SJCRH30 (cell line): ENCODE measurements at regions not wholly inside any gene's neighbourhood (a gene's known extent, or its start where the extent isn't known, plus 50 kb on each side); places are given as distances from the start of the nearest gene placed in this dataset.
"Not testable (repeated sequence)": the region's sequence is repeated elsewhere in the genome, so short reads cannot be mapped to it uniquely, and the experiment has no call there.

Experiments
- DNase-seq, 2 experiments: peaks; one replicate each; pipeline ENCODE4 v3.0.0-alpha.2; 2015 to 2020
- H3K27ac ChIP-seq: fragments of 250-450 bp; sonication (Bioruptor Pico); 2 replicates; pipeline ENCODE4 v1.5.1; 2020; ENCODE audit warnings: mild to moderate bottlenecking, moderate library complexity
- H3K27me3 ChIP-seq: fragments of 250-450 bp; sonication (Bioruptor Pico); 2 replicates; pipeline ENCODE4 v1.5.1; 2020; ENCODE audit warnings: mild to moderate bottlenecking, moderate library complexity
- H3K36me3 ChIP-seq: fragments of 250-450 bp; sonication (Bioruptor Pico); 2 replicates; pipeline ENCODE4 v1.5.1; 2020; ENCODE audit warnings: mild to moderate bottlenecking, moderate library complexity
- H3K4me1 ChIP-seq: fragments of 250-450 bp; sonication (Bioruptor Pico); 2 replicates; pipeline ENCODE4 v1.5.1; 2020; ENCODE audit warnings: mild to moderate bottlenecking, moderate library complexity
- H3K4me3 ChIP-seq: fragments of 250-450 bp; sonication (Bioruptor Pico); 2 replicates; pipeline ENCODE4 v1.5.1; 2020; ENCODE audit warnings: mild to moderate bottlenecking, moderate library complexity
- H3K9me3 ChIP-seq: fragments of 250-450 bp; sonication (Bioruptor Pico); replicated peaks from 2 replicates; pipeline ENCODE4 v1.5.1; 2020; ENCODE audit warnings: mild to moderate bottlenecking, moderate library complexity

GRCh38 chr2:113386780-113387433, 50.6 kb upstream of the ZNG1B start:
- H3K4me3 ChIP-seq, H3K27me3 ChIP-seq, H3K27ac ChIP-seq, DNase-seq, H3K4me1 ChIP-seq, H3K9me3 ChIP-seq, H3K36me3 ChIP-seq: not testable (repeated sequence)

- not testable (repeated sequence) for H3K4me1 ChIP-seq, H3K27me3 ChIP-seq, H3K36me3 ChIP-seq, H3K9me3 ChIP-seq, H3K4me3 ChIP-seq
- DNase-seq = peak; percentile 85 to 91
- peak overlapping the region; percentile 5; the same call in 1 of the 2 replicates for H3K27ac ChIP-seq
Measured at GRCh38 chr2:113379621-113380020, 57.9 kb upstream of the ZNG1B start.

- Histone ChIP-seq H3K4me3 (no peak overlapping the region), H3K4me1 (peaks cover 9% of the 10 kb centered on the region), H3K27ac (no peak overlapping the region), H3K36me3 (no peaks in the 10 kb centered on the region), H3K9me3 (no peaks in the 10 kb centered on the region), H3K27me3 (no peaks in the 10 kb centered on the region)
- no peak for DNase-seq
Measured at GRCh38 chr2:113376913-113377445, 60.5 kb upstream of the ZNG1B start.

- H3K9me3 ChIP-seq = no peaks in the 10 kb centered on the region
- no peak overlapping the region for H3K27ac ChIP-seq
- H3K4me3 ChIP-seq = no peak overlapping the region
- no peaks in the 10 kb centered on the region for H3K36me3 ChIP-seq
- no peaks in the 10 kb centered on the region for H3K27me3 ChIP-seq
- no peak for DNase-seq
- H3K4me1 ChIP-seq = peaks cover 9% of the 10 kb centered on the region
Measured at GRCh38 chr2:113376253-113376912, 61.1 kb upstream of the ZNG1B start.

- not testable (repeated sequence) for H3K4me1 ChIP-seq, DNase-seq, H3K27me3 ChIP-seq, H3K4me3 ChIP-seq, H3K27ac ChIP-seq, H3K9me3 ChIP-seq, H3K36me3 ChIP-seq
Measured at GRCh38 chr2:113374857-113375256, 62.6 kb upstream of the ZNG1B start.

GRCh38 chr2:113372258-113372834, 65.1 kb upstream of the ZNG1B start:
- not testable (repeated sequence) for H3K9me3 ChIP-seq, H3K27ac ChIP-seq, H3K36me3 ChIP-seq, DNase-seq, H3K4me1 ChIP-seq, H3K27me3 ChIP-seq, H3K4me3 ChIP-seq

GRCh38 chr2:113370478-113371091, 66.9 kb upstream of the ZNG1B start:
- DNase-seq = peak; percentile 71 to 86
- Histone ChIP-seq H3K4me1 (no peaks in the 10 kb centered on the region), H3K27ac (no peak overlapping the region), H3K27me3 (no peaks in the 10 kb centered on the region), H3K4me3 (no peak overlapping the region), H3K36me3 (no peaks in the 10 kb centered on the region), H3K9me3 (no peaks in the 10 kb centered on the region)

- Histone ChIP-seq H3K4me1 (no peaks in the 10 kb centered on the region), H3K27me3 (no peaks in the 10 kb centered on the region), H3K4me3 (no peak overlapping the region), H3K36me3 (no peaks in the 10 kb centered on the region), H3K9me3 (no peaks in the 10 kb centered on the region), H3K27ac (no peak overlapping the region)
- DNase-seq = no peak
Measured at GRCh38 chr2:113370030-113370429, 67.5 kb upstream of the ZNG1B start.

GRCh38 chr2:113368581-113368980, 68.9 kb upstream of the ZNG1B start:
- H3K27ac ChIP-seq, H3K27me3 ChIP-seq, H3K36me3 ChIP-seq, DNase-seq, H3K9me3 ChIP-seq, H3K4me3 ChIP-seq, H3K4me1 ChIP-seq: not testable (repeated sequence)

GRCh38 chr2:113366821-113367220, 70.7 kb upstream of the ZNG1B start:
- not testable (repeated sequence) for H3K27ac ChIP-seq, H3K4me1 ChIP-seq

GRCh38 chr2:113365791-113366190, 71.7 kb upstream of the ZNG1B start:
- H3K4me1 ChIP-seq, H3K9me3 ChIP-seq, DNase-seq, H3K27ac ChIP-seq, H3K36me3 ChIP-seq, H3K4me3 ChIP-seq, H3K27me3 ChIP-seq: not testable (repeated sequence)

More at GRCh38 chr2:113366821-113367220, 70.7 kb upstream of the ZNG1B start:
- not testable (repeated sequence) for H3K36me3 ChIP-seq, H3K4me3 ChIP-seq, H3K9me3 ChIP-seq, H3K27me3 ChIP-seq, DNase-seq

- not testable (repeated sequence) for DNase-seq, H3K4me3 ChIP-seq, H3K27ac ChIP-seq, H3K36me3 ChIP-seq, H3K27me3 ChIP-seq, H3K4me1 ChIP-seq, H3K9me3 ChIP-seq
Measured at GRCh38 chr2:113365290-113365689, 72.2 kb upstream of the ZNG1B start.

- Histone ChIP-seq H3K4me3 (no peak overlapping the region), H3K4me1 (peaks cover 7% of the 10 kb centered on the region), H3K27ac (no peak overlapping the region), H3K9me3 (no peaks in the 10 kb centered on the region), H3K36me3 (no peaks in the 10 kb centered on the region), H3K27me3 (no peaks in the 10 kb centered on the region)
- no peak for DNase-seq
Measured at GRCh38 chr2:113361051-113361450, 76.4 kb upstream of the ZNG1B start.

GRCh38 chr2:113357071-113357470, 78.3 kb upstream of the PAX8 start:
- Histone ChIP-seq H3K9me3 (no peaks in the 10 kb centered on the region; the same call in 1 of the 2 replicates), H3K4me1 (peaks cover 7% of the 10 kb centered on the region), H3K36me3 (no peaks in the 10 kb centered on the region), H3K4me3 (no peak overlapping the region), H3K27me3 (no peaks in the 10 kb centered on the region), H3K27ac (no peak overlapping the region)
- DNase-seq = no peak

- H3K4me3 ChIP-seq, H3K36me3 ChIP-seq, H3K9me3 ChIP-seq, DNase-seq, H3K27me3 ChIP-seq, H3K27ac ChIP-seq: not testable (repeated sequence)
- H3K4me1 ChIP-seq = peaks cover 14% of the 10 kb centered on the region
Measured at GRCh38 chr2:113356284-113356683, 77.6 kb upstream of the PAX8 start.
